Femur (tissue), 1 donor: ENCODE measurements at regions not wholly inside any gene's neighbourhood (a gene's known extent, or its start where the extent isn't known, plus 50 kb on each side); places are given as distances from the start of the nearest gene placed in this dataset.
"Not testable (repeated sequence)": the region's sequence is repeated elsewhere in the genome, so short reads cannot be mapped to it uniquely, and the experiment has no call there.

ENCODE experiments used
- DNase-seq: peaks from one replicate; pipeline ENCODE4 v3.0.0-alpha.2; 2017

GRCh38 chr4:27888505-27888904 lies 1027.9 kb downstream of the STIM2 start:
- DNase-seq = no peak

- DNase-seq = no peak
Measured at GRCh38 chr4:27894951-27895350, 1034.3 kb downstream of the STIM2 start.

GRCh38 chr4:27908356-27908755 lies 1047.7 kb downstream of the STIM2 start:
- no peak for DNase-seq

GRCh38 chr4:27910227-27910626 lies 1049.6 kb downstream of the STIM2 start:
- no peak for DNase-seq

- no peak for DNase-seq
Measured at GRCh38 chr4:27911047-27911446, 1050.4 kb downstream of the STIM2 start.

- no peak for DNase-seq
Measured at GRCh38 chr4:27913738-27914137, 1053.1 kb downstream of the STIM2 start.

GRCh38 chr4:27915822-27916221 lies 1055.2 kb downstream of the STIM2 start:
- DNase-seq = no peak

- DNase-seq = no peak
Measured at GRCh38 chr4:27916452-27917184, 1056.0 kb downstream of the STIM2 start.

- no peak for DNase-seq
Measured at GRCh38 chr4:27917381-27917780, 1056.7 kb downstream of the STIM2 start.

- DNase-seq = no peak
Measured at GRCh38 chr4:27921231-27921630, 1060.6 kb downstream of the STIM2 start.

GRCh38 chr4:27928761-27929540 lies 1068.3 kb downstream of the STIM2 start:
- no peak for DNase-seq

GRCh38 chr4:27930291-27930690 lies 1069.7 kb downstream of the STIM2 start:
- no peak for DNase-seq

GRCh38 chr4:27930976-27931375 lies 1070.3 kb downstream of the STIM2 start:
- DNase-seq = no peak

- DNase-seq = no peak
Measured at GRCh38 chr4:27931584-27931983, 1070.9 kb downstream of the STIM2 start.

- no peak for DNase-seq
Measured at GRCh38 chr4:27934871-27935270, 1074.2 kb downstream of the STIM2 start.

- DNase-seq = no peak
Measured at GRCh38 chr4:27946799-27947198, 1086.2 kb downstream of the STIM2 start.

- DNase-seq = no peak
Measured at GRCh38 chr4:27947302-27947701, 1086.7 kb downstream of the STIM2 start.

GRCh38 chr4:27964095-27964494 lies 1103.5 kb downstream of the STIM2 start:
- no peak for DNase-seq

GRCh38 chr4:27966664-27967063 lies 1106.0 kb downstream of the STIM2 start:
- no peak for DNase-seq

- DNase-seq = no peak
Measured at GRCh38 chr4:27973056-27973455, 1112.4 kb downstream of the STIM2 start.

GRCh38 chr4:27973700-27974099 lies 1113.1 kb downstream of the STIM2 start:
- no peak for DNase-seq

- no peak for DNase-seq
Measured at GRCh38 chr4:27974339-27974738, 1113.7 kb downstream of the STIM2 start.

GRCh38 chr4:27974881-27975280 lies 1114.2 kb downstream of the STIM2 start:
- DNase-seq = not testable (repeated sequence)

GRCh38 chr4:27978427-27979109 lies 1117.9 kb downstream of the STIM2 start:
- not testable (repeated sequence) for DNase-seq
